ENCODE measurements at regions not wholly inside any gene's neighbourhood (a gene's known extent, or its start where the extent isn't known, plus 50 kb on each side); places are given as distances from the start of the nearest gene placed in this dataset.
A peak's percentile ranks its signal among the peaks of the same experiment; 100 is the strongest.

DNA sequence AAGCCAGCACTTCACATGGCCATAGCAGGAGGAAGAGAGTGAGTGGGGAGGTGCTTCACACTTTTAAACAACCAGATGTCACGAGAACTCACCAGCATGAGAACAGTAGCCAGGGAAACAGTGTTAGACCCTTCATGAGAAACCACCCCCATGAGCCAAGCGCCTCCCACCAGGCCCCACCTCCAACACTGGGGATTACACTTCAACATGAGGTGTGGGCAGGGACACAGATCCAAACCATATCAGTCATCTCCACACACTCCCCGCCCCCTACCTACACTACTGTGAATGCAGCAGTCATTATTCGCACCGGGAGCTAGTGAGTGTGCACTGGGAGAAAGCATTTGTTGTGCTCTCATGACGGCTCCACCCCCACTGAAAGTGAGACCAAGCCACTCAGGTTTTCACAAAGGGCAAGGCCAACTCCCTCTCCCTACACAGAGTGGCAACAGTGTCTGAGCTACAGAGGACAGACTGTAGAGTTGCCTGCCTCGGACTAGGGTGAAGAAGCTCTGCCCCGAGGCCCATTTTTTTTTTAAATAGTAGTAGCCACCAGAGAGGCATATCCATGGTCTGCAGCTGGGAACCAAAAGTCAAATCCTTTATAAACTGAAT, 125.6 kb downstream of the BARHL2 start:
- ATAC-seq (no peak), DNase-seq (no peak)
- Mint-ChIP-seq H3K27me3 (ENCODE audit: low read depth in 2 of 2) (peaks cover 6 to 36% of the 10 kb centered on the region in 2 donors), H3K4me1 (no peaks in the 10 kb centered on the region), H3K9me3 (peaks cover 3 to 11% of the 10 kb centered on the region in 2 donors), H3K36me3 (peaks cover 11% of the 10 kb centered on the region), H3K4me3 (no peak overlapping the region), H3K27ac (no peak overlapping the region)
- H3K4me1 ChIP-seq (ENCODE audit: control insufficient read depth, insufficient read depth, low read length), result no peaks in the 10 kb centered on the region
- H3K27ac ChIP-seq (ENCODE audit: low read length), result no peak overlapping the region
- no peaks in the 10 kb centered on the region for H3K36me3 ChIP-seq (ENCODE audit: control insufficient read depth, insufficient read depth, low read length)
- H3K27me3 ChIP-seq (ENCODE audit: control insufficient read depth, insufficient read depth, low read length), result no peaks in the 10 kb centered on the region
- intact Hi-C loops (cut with micrococcal nuclease), result no loop called here
- no peak overlapping the region for H3K4me3 ChIP-seq (ENCODE audit: low read length)
- peaks cover 2% of the 10 kb centered on the region for H3K9me3 ChIP-seq (ENCODE audit: control insufficient read depth, insufficient read depth, low read length)
- TF ChIP-seq, protein P1, sequence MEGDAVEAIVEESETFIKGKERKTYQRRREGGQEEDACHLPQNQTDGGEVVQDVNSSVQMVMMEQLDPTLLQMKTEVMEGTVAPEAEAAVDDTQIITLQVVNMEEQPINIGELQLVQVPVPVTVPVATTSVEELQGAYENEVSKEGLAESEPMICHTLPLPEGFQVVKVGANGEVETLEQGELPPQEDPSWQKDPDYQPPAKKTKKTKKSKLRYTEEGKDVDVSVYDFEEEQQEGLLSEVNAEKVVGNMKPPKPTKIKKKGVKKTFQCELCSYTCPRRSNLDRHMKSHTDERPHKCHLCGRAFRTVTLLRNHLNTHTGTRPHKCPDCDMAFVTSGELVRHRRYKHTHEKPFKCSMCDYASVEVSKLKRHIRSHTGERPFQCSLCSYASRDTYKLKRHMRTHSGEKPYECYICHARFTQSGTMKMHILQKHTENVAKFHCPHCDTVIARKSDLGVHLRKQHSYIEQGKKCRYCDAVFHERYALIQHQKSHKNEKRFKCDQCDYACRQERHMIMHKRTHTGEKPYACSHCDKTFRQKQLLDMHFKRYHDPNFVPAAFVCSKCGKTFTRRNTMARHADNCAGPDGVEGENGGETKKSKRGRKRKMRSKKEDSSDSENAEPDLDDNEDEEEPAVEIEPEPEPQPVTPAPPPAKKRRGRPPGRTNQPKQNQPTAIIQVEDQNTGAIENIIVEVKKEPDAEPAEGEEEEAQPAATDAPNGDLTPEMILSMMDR (IDR thresholded peaks at IDR 0.05), result no peak
- 70% methylated on average over 8 of the region's 8 CpGs for WGBS (ENCODE audit: insufficient coverage)

DNA sequence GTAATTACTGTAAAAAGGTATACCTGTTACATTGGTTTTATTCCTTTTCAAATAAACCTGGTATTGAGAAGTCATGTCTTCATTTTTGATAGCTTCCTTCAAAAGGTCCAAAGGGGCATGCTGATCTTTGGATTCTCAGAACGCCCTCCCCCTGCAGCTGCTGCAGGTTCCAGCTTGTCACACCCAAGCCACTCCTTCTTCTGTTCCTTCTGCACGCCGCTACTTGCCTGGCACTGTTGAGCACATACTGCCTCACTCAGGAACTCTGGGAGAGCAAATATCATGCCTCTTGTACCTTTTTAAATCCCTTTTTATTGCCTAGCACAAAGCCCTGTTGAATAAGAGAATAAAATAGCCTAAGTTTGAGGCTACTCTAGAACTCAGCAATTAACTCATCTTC, 136.9 kb downstream of the BARHL2 start:
- WGBS (ENCODE audit: insufficient coverage), result 68% methylated on average over 3 of the region's 3 CpGs

DNA sequence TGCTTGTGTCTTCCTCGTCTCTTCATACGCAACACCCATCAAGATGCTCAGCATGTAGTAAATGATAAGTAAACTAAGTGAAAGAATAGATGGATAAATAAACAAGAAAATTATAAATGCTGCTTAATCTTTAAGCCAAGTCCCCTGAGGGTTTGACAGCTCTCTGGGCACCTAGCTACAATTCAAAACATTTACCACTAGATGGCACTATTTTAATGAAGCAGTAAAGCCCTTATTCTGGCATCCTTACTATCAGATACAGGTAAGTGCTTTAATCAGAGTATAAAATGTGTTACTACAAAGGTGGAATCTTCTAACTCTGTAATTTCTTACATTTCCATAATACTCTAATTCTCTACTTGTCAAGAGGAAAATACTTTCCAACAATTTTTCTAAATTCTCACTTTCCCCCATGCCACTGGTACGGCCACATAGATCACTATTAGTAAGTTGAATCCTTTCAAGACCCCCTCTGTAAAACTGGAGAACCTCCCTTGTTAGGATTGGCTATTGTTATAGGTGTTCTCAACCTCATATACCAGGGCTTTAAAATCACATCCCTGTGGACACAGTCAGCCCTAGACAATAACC, 137.8 kb downstream of the BARHL2 start:
- ATAC-seq (peak in 1 of 3 donors; percentile 68), DNase-seq (peak in 1 of 2 donors; percentile 54)
- TF ChIP-seq, protein P1 (IDR thresholded peaks at IDR 0.05), result peak; percentile 69
- Histone ChIP-seq H3K4me1 (ENCODE audit: control insufficient read depth, insufficient read depth, low read length) (no peaks in the 10 kb centered on the region), H3K27ac (ENCODE audit: low read length) (no peak overlapping the region), H3K27me3 (ENCODE audit: control insufficient read depth, insufficient read depth, low read length) (no peaks in the 10 kb centered on the region), H3K4me3 (ENCODE audit: low read length) (no peak overlapping the region), H3K9me3 (ENCODE audit: control insufficient read depth, insufficient read depth, low read length) (no peaks in the 10 kb centered on the region), H3K36me3 (ENCODE audit: control insufficient read depth, insufficient read depth, low read length) (no peaks in the 10 kb centered on the region)
- Mint-ChIP-seq H3K36me3 (no peaks in the 10 kb centered on the region), H3K4me3 (no peak overlapping the region), H3K4me1 (no peaks in the 10 kb centered on the region), H3K9me3 (no peaks in the 10 kb centered on the region), H3K27me3 (ENCODE audit: low read depth in 2 of 2) (peaks cover 4 to 7% of the 10 kb centered on the region in 2 donors), H3K27ac (no peak overlapping the region)
- intact Hi-C loops (cut with micrococcal nuclease), result loop anchor here (2.0 to 5.0 kb wide), 3 partner anchors 383 to 698 kb away; no protein-coding TSS in a partner anchor
- WGBS (ENCODE audit: insufficient coverage), result 33% methylated on average over 1 of the region's 3 CpGs

More for the DNA sequence above, 136.9 kb downstream of the BARHL2 start:
- intact Hi-C loops (cut with micrococcal nuclease), result no loop called here
- Mint-ChIP-seq H3K27ac (no peak overlapping the region), H3K9me3 (no peaks in the 10 kb centered on the region), H3K36me3 (no peaks in the 10 kb centered on the region), H3K27me3 (ENCODE audit: low read depth in 2 of 2) (peaks cover 4 to 7% of the 10 kb centered on the region in 2 donors), H3K4me1 (no peaks in the 10 kb centered on the region), H3K4me3 (no peak overlapping the region)
- Histone ChIP-seq H3K27me3 (ENCODE audit: control insufficient read depth, insufficient read depth, low read length) (no peaks in the 10 kb centered on the region), H3K4me3 (ENCODE audit: low read length) (no peak overlapping the region), H3K36me3 (ENCODE audit: control insufficient read depth, insufficient read depth, low read length) (no peaks in the 10 kb centered on the region), H3K9me3 (ENCODE audit: control insufficient read depth, insufficient read depth, low read length) (no peaks in the 10 kb centered on the region), H3K27ac (ENCODE audit: low read length) (no peak overlapping the region), H3K4me1 (ENCODE audit: control insufficient read depth, insufficient read depth, low read length) (no peaks in the 10 kb centered on the region)
- ATAC-seq (no peak), DNase-seq (no peak)
- TF ChIP-seq, protein P1 (IDR thresholded peaks at IDR 0.05), result no peak

All from natural killer cell (primary cell).